ENCODE measurements at regions not wholly inside any gene's neighbourhood (a gene's known extent, or its start where the extent isn't known, plus 50 kb on each side); places are given as distances from the start of the nearest gene placed in this dataset.

GRCh38 chr10:36185097-36185496 lies 543.0 kb upstream of the FZD8 start:
- TF ChIP-seq RAD21 (IDR thresholded peaks at IDR 0.05; ENCODE audit: low read depth) = no peak
- no peak for TF ChIP-seq CTCF (IDR thresholded peaks at IDR 0.05 in 2 of 3, conservative IDR thresholded peaks at IDR 0.05 in 1 of 3; ENCODE audit: borderline replicate concordance in 1 of 3, insufficient read depth in 1 of 3, low read depth in 2 of 3, low read length in 2 of 3)
- TF ChIP-seq, protein P1, sequence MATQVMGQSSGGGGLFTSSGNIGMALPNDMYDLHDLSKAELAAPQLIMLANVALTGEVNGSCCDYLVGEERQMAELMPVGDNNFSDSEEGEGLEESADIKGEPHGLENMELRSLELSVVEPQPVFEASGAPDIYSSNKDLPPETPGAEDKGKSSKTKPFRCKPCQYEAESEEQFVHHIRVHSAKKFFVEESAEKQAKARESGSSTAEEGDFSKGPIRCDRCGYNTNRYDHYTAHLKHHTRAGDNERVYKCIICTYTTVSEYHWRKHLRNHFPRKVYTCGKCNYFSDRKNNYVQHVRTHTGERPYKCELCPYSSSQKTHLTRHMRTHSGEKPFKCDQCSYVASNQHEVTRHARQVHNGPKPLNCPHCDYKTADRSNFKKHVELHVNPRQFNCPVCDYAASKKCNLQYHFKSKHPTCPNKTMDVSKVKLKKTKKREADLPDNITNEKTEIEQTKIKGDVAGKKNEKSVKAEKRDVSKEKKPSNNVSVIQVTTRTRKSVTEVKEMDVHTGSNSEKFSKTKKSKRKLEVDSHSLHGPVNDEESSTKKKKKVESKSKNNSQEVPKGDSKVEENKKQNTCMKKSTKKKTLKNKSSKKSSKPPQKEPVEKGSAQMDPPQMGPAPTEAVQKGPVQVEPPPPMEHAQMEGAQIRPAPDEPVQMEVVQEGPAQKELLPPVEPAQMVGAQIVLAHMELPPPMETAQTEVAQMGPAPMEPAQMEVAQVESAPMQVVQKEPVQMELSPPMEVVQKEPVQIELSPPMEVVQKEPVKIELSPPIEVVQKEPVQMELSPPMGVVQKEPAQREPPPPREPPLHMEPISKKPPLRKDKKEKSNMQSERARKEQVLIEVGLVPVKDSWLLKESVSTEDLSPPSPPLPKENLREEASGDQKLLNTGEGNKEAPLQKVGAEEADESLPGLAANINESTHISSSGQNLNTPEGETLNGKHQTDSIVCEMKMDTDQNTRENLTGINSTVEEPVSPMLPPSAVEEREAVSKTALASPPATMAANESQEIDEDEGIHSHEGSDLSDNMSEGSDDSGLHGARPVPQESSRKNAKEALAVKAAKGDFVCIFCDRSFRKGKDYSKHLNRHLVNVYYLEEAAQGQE (IDR thresholded peaks at IDR 0.05; ENCODE audit: low read depth) = no peak
- TF ChIP-seq EZH2 (IDR thresholded peaks at IDR 0.05) = no peak
- TF ChIP-seq, protein P2, sequence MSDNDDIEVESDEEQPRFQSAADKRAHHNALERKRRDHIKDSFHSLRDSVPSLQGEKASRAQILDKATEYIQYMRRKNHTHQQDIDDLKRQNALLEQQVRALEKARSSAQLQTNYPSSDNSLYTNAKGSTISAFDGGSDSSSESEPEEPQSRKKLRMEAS (IDR thresholded peaks at IDR 0.05) = no peak
- no peak for TF ChIP-seq POLR2A (IDR thresholded peaks at IDR 0.05; ENCODE audit: borderline replicate concordance, extremely low read depth, insufficient read depth, insufficient read length)
- no peak for TF ChIP-seq ELF1 (IDR thresholded peaks at IDR 0.05; ENCODE audit: borderline replicate concordance, low read depth)
- no peak for TF ChIP-seq JUND (IDR thresholded peaks at IDR 0.05)
- no peak for TF ChIP-seq ZBTB33 (IDR thresholded peaks at IDR 0.05; ENCODE audit: extremely low read depth, insufficient replicate concordance, low read length)
- no peak for TF ChIP-seq ZNF274 (IDR thresholded peaks at IDR 0.05; ENCODE audit: low read depth, low read length)
- no peak for TF ChIP-seq SIN3A (IDR thresholded peaks at IDR 0.05; ENCODE audit: low read depth)
